ENCODE measurements at regions not wholly inside any gene's neighbourhood (a gene's known extent, or its start where the extent isn't known, plus 50 kb on each side); places are given as distances from the start of the nearest gene placed in this dataset.

DNA sequence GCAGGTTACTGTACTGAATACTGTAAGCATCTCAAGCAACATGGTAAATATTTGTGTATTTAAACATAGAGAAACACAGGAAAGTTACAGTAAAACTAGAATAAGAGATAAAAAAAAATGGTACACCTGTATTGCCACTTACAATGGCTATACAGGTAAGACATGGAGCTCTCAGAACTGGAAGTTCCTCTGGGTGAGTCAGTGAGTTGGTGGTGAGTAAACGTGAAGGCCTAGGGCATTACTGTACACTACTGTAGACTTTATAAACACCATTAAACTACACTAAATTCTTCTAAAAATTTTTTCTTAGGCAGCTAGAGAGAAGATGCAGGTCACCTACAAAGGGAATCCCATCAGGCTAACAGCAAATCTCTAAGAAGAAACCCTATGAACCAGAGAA, 872.9 kb downstream of the TAF11L14 start:
- H3K27ac ChIP-seq = no peak overlapping the region
- TF ChIP-seq, protein P1, sequence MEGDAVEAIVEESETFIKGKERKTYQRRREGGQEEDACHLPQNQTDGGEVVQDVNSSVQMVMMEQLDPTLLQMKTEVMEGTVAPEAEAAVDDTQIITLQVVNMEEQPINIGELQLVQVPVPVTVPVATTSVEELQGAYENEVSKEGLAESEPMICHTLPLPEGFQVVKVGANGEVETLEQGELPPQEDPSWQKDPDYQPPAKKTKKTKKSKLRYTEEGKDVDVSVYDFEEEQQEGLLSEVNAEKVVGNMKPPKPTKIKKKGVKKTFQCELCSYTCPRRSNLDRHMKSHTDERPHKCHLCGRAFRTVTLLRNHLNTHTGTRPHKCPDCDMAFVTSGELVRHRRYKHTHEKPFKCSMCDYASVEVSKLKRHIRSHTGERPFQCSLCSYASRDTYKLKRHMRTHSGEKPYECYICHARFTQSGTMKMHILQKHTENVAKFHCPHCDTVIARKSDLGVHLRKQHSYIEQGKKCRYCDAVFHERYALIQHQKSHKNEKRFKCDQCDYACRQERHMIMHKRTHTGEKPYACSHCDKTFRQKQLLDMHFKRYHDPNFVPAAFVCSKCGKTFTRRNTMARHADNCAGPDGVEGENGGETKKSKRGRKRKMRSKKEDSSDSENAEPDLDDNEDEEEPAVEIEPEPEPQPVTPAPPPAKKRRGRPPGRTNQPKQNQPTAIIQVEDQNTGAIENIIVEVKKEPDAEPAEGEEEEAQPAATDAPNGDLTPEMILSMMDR (IDR thresholded peaks at IDR 0.05) = no peak

DNA sequence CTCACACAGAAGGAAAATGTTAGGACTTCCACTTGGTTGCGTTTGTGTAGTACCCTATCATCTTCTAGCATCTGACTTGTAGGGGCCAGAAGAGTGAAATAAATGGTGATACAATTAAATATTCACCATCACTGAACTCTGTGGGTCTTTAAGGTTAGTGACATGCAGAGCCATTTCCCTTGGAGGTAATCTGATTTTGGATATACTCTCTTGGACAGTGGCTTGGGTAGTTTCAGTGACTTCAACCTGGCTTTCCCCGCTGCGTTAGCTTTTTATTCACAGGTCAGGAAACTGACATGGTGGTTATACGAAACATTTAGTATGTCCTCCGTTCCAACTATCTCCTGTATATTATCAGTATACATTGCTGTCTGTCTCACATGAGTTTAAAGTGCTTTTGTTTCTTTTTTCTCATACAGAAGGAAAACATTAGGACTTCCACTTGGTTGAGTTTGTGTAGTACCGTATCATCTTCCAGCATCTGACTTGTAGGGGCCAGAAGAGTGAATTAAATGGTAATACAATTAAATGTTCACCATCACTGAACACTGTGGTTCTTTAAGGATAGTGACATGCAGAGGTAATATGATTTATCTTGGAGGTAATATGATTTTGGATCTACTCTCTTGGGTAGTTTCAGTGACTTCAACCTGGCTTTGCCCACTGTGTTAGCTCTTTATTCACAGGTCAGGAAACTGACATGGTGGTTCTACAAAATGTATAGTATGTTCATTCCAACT, 883.6 kb downstream of the TAF11L14 start:
- H3K27me3 ChIP-seq = no peaks in the 10 kb centered on the region
- H3K4me3 ChIP-seq (ENCODE audit: low read depth in 1 of 2, low read length in 1 of 2) = no peak overlapping the region
- TF ChIP-seq, protein P1 (IDR thresholded peaks at IDR 0.05) = no peak
- no peaks in the 10 kb centered on the region for H3K36me3 ChIP-seq
- no peaks in the 10 kb centered on the region for H3K4me1 ChIP-seq (ENCODE audit: control insufficient read depth in 1 of 2, insufficient read depth in 1 of 2, low read depth in 1 of 2, low read length in 1 of 2)
- no peaks in the 10 kb centered on the region for H3K9me3 ChIP-seq
- H3K27ac ChIP-seq = no peak overlapping the region

More for the DNA sequence above, 872.9 kb downstream of the TAF11L14 start:
- H3K4me3 ChIP-seq (ENCODE audit: low read depth in 1 of 2, low read length in 1 of 2) = no peak overlapping the region
- H3K27me3 ChIP-seq = no peaks in the 10 kb centered on the region
- no peaks in the 10 kb centered on the region for H3K4me1 ChIP-seq (ENCODE audit: control insufficient read depth in 1 of 2, insufficient read depth in 1 of 2, low read depth in 1 of 2, low read length in 1 of 2)
- no peaks in the 10 kb centered on the region for H3K9me3 ChIP-seq
- H3K36me3 ChIP-seq = no peaks in the 10 kb centered on the region

DNA sequence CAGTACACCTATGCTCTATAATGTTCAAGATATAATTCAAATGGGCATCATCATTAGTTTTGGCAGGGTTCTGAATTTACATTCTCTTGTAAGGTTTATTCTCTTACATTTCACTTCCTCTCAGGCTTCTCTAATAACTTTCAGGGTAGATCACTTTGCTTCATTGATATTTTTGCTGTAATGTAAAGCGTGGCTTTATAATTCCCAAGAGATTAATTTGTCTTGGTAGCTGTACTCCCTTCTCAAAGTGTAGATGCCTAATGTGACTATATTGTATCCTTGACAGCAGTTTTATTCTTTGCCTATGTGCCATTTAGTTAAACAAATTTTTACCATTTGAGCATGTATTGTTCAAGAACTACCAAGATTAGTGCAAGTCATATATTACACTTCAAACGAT, 889.1 kb downstream of the TAF11L14 start:
- no peaks in the 10 kb centered on the region for H3K36me3 ChIP-seq
- no peak overlapping the region for H3K4me3 ChIP-seq (ENCODE audit: low read depth in 1 of 2, low read length in 1 of 2)
- H3K27me3 ChIP-seq = no peaks in the 10 kb centered on the region
- no peak overlapping the region for H3K27ac ChIP-seq
- H3K4me1 ChIP-seq (ENCODE audit: control insufficient read depth in 1 of 2, insufficient read depth in 1 of 2, low read depth in 1 of 2, low read length in 1 of 2) = no peaks in the 10 kb centered on the region
- no peaks in the 10 kb centered on the region for H3K9me3 ChIP-seq
- TF ChIP-seq, protein P1 (IDR thresholded peaks at IDR 0.05) = no peak

DNA sequence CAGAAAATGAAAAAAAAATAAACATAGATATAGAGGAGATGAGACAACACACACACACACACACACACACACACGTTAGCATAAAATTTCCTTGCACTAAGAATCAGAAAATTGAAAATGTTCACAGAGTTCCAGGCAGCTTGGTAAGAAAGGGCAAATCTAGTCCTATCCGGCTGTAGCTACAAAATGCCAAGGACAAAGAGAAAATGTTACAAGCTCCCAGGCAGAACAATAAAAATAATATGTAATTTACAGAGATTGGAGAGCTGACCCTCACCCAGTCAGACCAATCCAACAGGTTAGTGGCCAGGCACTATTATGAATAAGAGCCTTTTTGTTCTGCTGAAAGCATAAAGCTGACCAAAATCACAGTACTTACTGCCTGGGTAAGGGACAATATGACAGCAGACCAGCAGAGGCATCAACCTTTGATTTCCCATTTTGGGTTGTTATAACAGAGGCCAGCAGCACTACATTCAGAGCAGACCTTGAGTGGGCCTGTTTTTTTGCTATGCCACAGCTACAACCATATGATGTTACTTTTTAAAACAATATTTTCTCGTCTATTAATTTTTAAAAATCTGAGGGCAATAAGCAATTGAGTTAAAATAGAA, 892.6 kb downstream of the TAF11L14 start:
- Histone ChIP-seq H3K4me1 (ENCODE audit: control insufficient read depth in 1 of 2, insufficient read depth in 1 of 2, low read depth in 1 of 2, low read length in 1 of 2) (no peaks in the 10 kb centered on the region), H3K9me3 (no peaks in the 10 kb centered on the region), H3K27me3 (no peaks in the 10 kb centered on the region), H3K27ac (no peak overlapping the region), H3K36me3 (no peaks in the 10 kb centered on the region), H3K4me3 (ENCODE audit: low read depth in 1 of 2, low read length in 1 of 2) (no peak overlapping the region)
- TF ChIP-seq, protein P1 (IDR thresholded peaks at IDR 0.05) = no peak

DNA sequence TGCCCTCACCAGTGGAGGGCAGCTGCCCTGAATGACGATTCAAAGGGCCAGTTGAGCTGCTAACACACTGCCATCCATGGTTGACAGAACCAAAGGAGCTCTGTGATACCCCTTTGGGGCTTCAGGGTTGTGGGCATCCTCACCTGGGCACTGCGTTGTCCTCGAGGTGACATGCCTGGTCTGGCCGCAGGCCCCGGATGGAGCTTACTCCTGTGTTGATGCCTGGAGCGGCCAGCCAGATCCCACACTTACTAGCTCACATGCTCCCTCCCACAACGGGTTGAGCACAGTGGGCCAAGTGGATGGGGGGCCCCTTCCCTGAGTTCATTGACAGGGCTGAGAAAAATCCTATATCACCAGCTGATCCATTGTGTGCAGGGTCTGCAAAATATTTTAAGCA, 898.9 kb downstream of the TAF11L14 start:
- TF ChIP-seq, protein P1 (IDR thresholded peaks at IDR 0.05) = no peak
- H3K36me3 ChIP-seq = no peaks in the 10 kb centered on the region

More for the DNA sequence above, 898.9 kb downstream of the TAF11L14 start:
- H3K27ac ChIP-seq = no peak overlapping the region
- H3K27me3 ChIP-seq = no peaks in the 10 kb centered on the region
- H3K9me3 ChIP-seq = no peaks in the 10 kb centered on the region
- H3K4me3 ChIP-seq (ENCODE audit: low read depth in 1 of 2, low read length in 1 of 2) = no peak overlapping the region
- no peaks in the 10 kb centered on the region for H3K4me1 ChIP-seq (ENCODE audit: control insufficient read depth in 1 of 2, insufficient read depth in 1 of 2, low read depth in 1 of 2, low read length in 1 of 2)
